Kidney (tissue), 13 donors: ENCODE measurements at regions not wholly inside any gene's neighbourhood (a gene's known extent, or its start where the extent isn't known, plus 50 kb on each side); places are given as distances from the start of the nearest gene placed in this dataset.

ENCODE experiments used
- DNase-seq, 5 donors: peaks; one replicate each; pipeline ENCODE4 v3.0.0-alpha.2; 2013 to 2020
- FAIRE-seq: peaks from 2 replicates; lab custom pipeline; 2012; peaks lifted over from hg19 to GRCh38; lab: Jason Lieb, UNC
- H3K27ac ChIP-seq, 2 donors: one replicate each; pipeline ENCODE4 v1.7.0; 2013; ENCODE audit warnings: low read depth in 2 of 2, low read length in 2 of 2, inconsistent platforms in 1 of 2
- H3K27me3 ChIP-seq: one replicate; pipeline ENCODE4 v1.7.1; 2013; ENCODE audit warnings: low read length, inconsistent platforms; ENCODE audit not compliant: control insufficient read depth, insufficient read depth
- H3K36me3 ChIP-seq, 3 donors: one replicate each; pipeline versions ENCODE4 v1.7.0 to v1.7.1; 2013; ENCODE audit warnings: low read length in 3 of 3, control low read depth in 1 of 3, inconsistent platforms in 1 of 3; ENCODE audit not compliant: insufficient read depth in 3 of 3, control insufficient read depth in 2 of 3
- H3K4me1 ChIP-seq, 3 donors: one replicate each; pipeline versions ENCODE4 v1.7.0 to v1.7.1; 2013; ENCODE audit warnings: low read length in 3 of 3, inconsistent platforms in 1 of 3, low read depth in 1 of 3; ENCODE audit not compliant: control insufficient read depth in 2 of 3, insufficient read depth in 2 of 3
- H3K4me3 ChIP-seq, 3 donors: one replicate each; pipeline versions ENCODE4 v1.7.0 to v1.8.1; 2013; ENCODE audit warnings: low read length in 3 of 3, control low read depth in 1 of 3, inconsistent platforms in 1 of 3
- H3K9ac ChIP-seq, 3 donors: one replicate each; pipeline versions ENCODE4 v1.7.0 to v1.7.1; 2013; ENCODE audit warnings: low read length in 3 of 3, control low read depth in 1 of 3, inconsistent platforms in 1 of 3
- H3K9me3 ChIP-seq, 3 donors: one replicate each; pipeline versions ENCODE4 v1.7.0 to v1.7.1; 2013; ENCODE audit warnings: low read length in 3 of 3, control low read depth in 1 of 3, inconsistent platforms in 1 of 3; ENCODE audit not compliant: control insufficient read depth in 2 of 3, insufficient read depth in 1 of 3
- intact Hi-C: fragments of 100-400 bp; cut with DNase I; formaldehyde crosslinking; loops from one replicate; pipeline ENCODE4 v1.11.1; 2022
- TF ChIP-seq, protein P1 (sequence below): IDR thresholded peaks from 3 replicates; pipeline ENCODE4 v1.5.1; 2012; ENCODE audit warnings: mild to moderate bottlenecking, moderate library complexity, borderline replicate concordance; ENCODE audit not compliant: insufficient read depth; ENCODE audit errors: extremely low read depth
- donor health status: control.
- donor health status: control.
- donor health status: control.
- donor health status: control.
- donor health status: control.
- donor health status: DM: yes; HTN: yes; CAD: no.
- donor health status: Normal renal cell carcinoma (clear cell type).

- H3K4me1 ChIP-seq: no peaks in the 10 kb centered on the region
- FAIRE-seq (no peak), DNase-seq (no peak)
- intact Hi-C loops: no loop called here
- no peaks in the 10 kb centered on the region for H3K36me3 ChIP-seq
- H3K4me3 ChIP-seq: no peak overlapping the region
- no peak overlapping the region for H3K9ac ChIP-seq
- no peaks in the 10 kb centered on the region for H3K9me3 ChIP-seq
- H3K27me3 ChIP-seq: no peaks in the 10 kb centered on the region
- TF ChIP-seq, protein P1, sequence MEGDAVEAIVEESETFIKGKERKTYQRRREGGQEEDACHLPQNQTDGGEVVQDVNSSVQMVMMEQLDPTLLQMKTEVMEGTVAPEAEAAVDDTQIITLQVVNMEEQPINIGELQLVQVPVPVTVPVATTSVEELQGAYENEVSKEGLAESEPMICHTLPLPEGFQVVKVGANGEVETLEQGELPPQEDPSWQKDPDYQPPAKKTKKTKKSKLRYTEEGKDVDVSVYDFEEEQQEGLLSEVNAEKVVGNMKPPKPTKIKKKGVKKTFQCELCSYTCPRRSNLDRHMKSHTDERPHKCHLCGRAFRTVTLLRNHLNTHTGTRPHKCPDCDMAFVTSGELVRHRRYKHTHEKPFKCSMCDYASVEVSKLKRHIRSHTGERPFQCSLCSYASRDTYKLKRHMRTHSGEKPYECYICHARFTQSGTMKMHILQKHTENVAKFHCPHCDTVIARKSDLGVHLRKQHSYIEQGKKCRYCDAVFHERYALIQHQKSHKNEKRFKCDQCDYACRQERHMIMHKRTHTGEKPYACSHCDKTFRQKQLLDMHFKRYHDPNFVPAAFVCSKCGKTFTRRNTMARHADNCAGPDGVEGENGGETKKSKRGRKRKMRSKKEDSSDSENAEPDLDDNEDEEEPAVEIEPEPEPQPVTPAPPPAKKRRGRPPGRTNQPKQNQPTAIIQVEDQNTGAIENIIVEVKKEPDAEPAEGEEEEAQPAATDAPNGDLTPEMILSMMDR: no peak
- H3K27ac ChIP-seq: no peak overlapping the region
Observed at GRCh38 chr14:80315681-80316080, 104.4 kb upstream of the DIO2 start.

- TF ChIP-seq, protein P1: no peak
- H3K4me1 ChIP-seq: no peaks in the 10 kb centered on the region
Observed at GRCh38 chr14:80313806-80314205, 102.5 kb upstream of the DIO2 start.

DNA sequence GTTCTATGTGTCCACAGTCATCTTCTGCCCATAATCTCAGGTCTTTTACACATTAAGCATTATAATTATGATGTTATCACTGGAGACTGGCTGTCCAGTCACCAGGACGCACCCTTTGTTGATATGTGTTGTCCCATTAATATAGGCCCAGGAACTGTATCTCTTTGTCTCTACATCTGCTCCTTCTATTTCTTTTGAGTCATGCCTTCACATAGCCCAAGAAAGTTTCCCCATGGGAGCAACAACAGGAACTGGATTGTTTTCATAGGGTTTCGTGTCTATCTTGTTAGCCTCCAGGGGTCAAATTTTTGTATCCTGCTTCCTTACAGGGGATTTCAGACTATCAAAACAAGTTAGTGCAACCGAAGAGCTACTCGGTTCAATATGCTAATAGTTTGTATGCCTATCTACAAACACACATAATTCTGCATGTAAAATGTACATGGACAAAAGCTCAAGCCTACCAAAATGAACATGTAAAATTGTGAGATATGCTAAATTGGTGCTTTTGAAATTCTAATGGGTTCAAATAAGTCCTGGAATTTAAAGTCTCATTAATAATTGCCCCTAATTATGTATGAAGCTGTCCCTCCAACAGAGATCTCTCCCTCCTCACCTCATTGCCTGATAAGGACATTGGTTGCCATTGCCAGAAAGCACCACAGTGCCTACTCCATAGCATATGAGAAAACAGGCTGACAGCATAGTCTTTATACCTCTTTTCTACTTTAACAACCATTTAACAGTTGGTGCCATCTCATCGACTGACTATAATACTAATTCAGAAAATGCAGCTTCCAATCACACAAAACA lies 99.8 kb upstream of the DIO2 start:
- no peak overlapping the region for H3K4me3 ChIP-seq
- no peak for DNase-seq
- no peak for FAIRE-seq
- no peak overlapping the region for H3K27ac ChIP-seq
- intact Hi-C loops: no loop called here
- H3K9me3 ChIP-seq: no peaks in the 10 kb centered on the region
- no peaks in the 10 kb centered on the region for H3K4me1 ChIP-seq
- no peaks in the 10 kb centered on the region for H3K36me3 ChIP-seq
- no peaks in the 10 kb centered on the region for H3K27me3 ChIP-seq
- TF ChIP-seq, protein P1: no peak
- H3K9ac ChIP-seq: no peak overlapping the region

More at GRCh38 chr14:80313806-80314205, 102.5 kb upstream of the DIO2 start:
- no peaks in the 10 kb centered on the region for H3K27me3 ChIP-seq
- DNase-seq (no peak), FAIRE-seq (no peak)
- H3K9me3 ChIP-seq: no peaks in the 10 kb centered on the region
- H3K9ac ChIP-seq: no peak overlapping the region
- H3K4me3 ChIP-seq: no peak overlapping the region
- no peaks in the 10 kb centered on the region for H3K36me3 ChIP-seq
- no peak overlapping the region for H3K27ac ChIP-seq
- intact Hi-C loops: no loop called here
